Endothelial cell of umbilical vein (primary cell): ENCODE measurements at regions not wholly inside any gene's neighbourhood (a gene's known extent, or its start where the extent isn't known, plus 50 kb on each side); places are given as distances from the start of the nearest gene placed in this dataset.

Source experiments
- BruUV-seq: library from RNA; stranded (reverse); fragments of 400-500 nt; replicated peaks from 2 replicates; lab custom pipeline; 2021; lab: Mats Ljungman, UMichigan
- CTCF ChIA-PET: fragments of 300-600, 350-600 bp; sonication (Branson Sonifier 250); formaldehyde crosslinking; loops from one replicate; lab custom pipeline; 2021; ENCODE audit warnings: antibody characterized with exemption, inconsistent platforms; lab: Charles Lee
- POLR2A ChIA-PET: fragments of 300-600, 350-600 bp; sonication (Branson Sonifier 250); formaldehyde crosslinking; loops from one replicate; lab custom pipeline; 2021; ENCODE audit warnings: antibody characterized with exemption, inconsistent platforms; lab: Charles Lee
- DNase-seq: peaks from one replicate; pipeline ENCODE4 v3.0.0-alpha.2; 2011; ENCODE audit warnings: low read depth, low spot score
- FAIRE-seq: peaks from 2 replicates; lab custom pipeline; 2011; peaks lifted over from hg19 to GRCh38; lab: Jason Lieb, UNC
- H2AFZ ChIP-seq: 2 replicates; pipeline ENCODE4 v1.6.0; 2012; ENCODE audit warnings: low read depth, low read length, control low read depth, inconsistent platforms
- H3K27ac ChIP-seq: 2 replicates; pipeline ENCODE4 v1.5.1; 2011; ENCODE audit warnings: low read depth, mild to moderate bottlenecking, control low read depth, low read length, moderate library complexity; ENCODE audit not compliant: insufficient read depth
- H3K27me3 ChIP-seq, 2 experiments: 2 replicates each; pipeline versions ENCODE4 v1.6.0 to v1.6.1; 2011; ENCODE audit warnings: low read length in 2 of 2, mixed read lengths in 1 of 2; ENCODE audit not compliant: control insufficient read depth in 2 of 2, insufficient read depth in 2 of 2
- H3K36me3 ChIP-seq, 2 experiments: 2 replicates in 1 of 2; 3 replicates in 1 of 2; pipeline ENCODE4 v1.5.1; 2011; ENCODE audit warnings: low read length in 2 of 2, mild to moderate bottlenecking in 1 of 2, moderate library complexity in 1 of 2; ENCODE audit not compliant: control insufficient read depth in 2 of 2, insufficient read depth in 2 of 2; ENCODE audit errors: extremely low read depth in 1 of 2
- H3K4me1 ChIP-seq: 3 replicates; pipeline ENCODE4 v1.5.1; 2011; ENCODE audit warnings: mild to moderate bottlenecking, low read length; ENCODE audit not compliant: control insufficient read depth, insufficient read depth; ENCODE audit errors: extremely low read depth
- H3K4me2 ChIP-seq: 2 replicates; pipeline ENCODE4 v1.6.1; 2011; ENCODE audit warnings: low read length, control low read depth, mixed read lengths; ENCODE audit not compliant: insufficient read depth
- H3K4me3 ChIP-seq, 3 experiments: fragments of 200-600 bp in 1 of 3; sonication (generic), shearing (Covaris generic) in 1 of 3; replicated peaks in 1 of 3; 2 replicates each; pipeline ENCODE4 v1.5.1; 2011 to 2016; ENCODE audit warnings: control low read depth in 3 of 3, low read length in 3 of 3, mild to moderate bottlenecking in 2 of 3, inconsistent platforms in 1 of 3, low read depth in 1 of 3, moderate library complexity in 1 of 3; ENCODE audit not compliant: insufficient read depth in 1 of 3
- H3K79me2 ChIP-seq: 2 replicates; pipeline ENCODE4 v1.6.0; 2012; ENCODE audit warnings: low read length, inconsistent platforms; ENCODE audit not compliant: control insufficient read depth, insufficient read depth
- H3K9ac ChIP-seq: replicated peaks from 2 replicates; pipeline ENCODE3; 2011; ENCODE audit warnings: low read length, control low read depth; ENCODE audit not compliant: insufficient read depth; ENCODE audit errors: extremely low read depth
- H3K9me1 ChIP-seq: replicated peaks from 3 replicates; pipeline ENCODE4 v1.6.0; 2011; ENCODE audit warnings: mild to moderate bottlenecking, low read length; ENCODE audit not compliant: control insufficient read depth, insufficient read depth; ENCODE audit errors: extremely low read depth
- H3K9me3 ChIP-seq: replicated peaks from 2 replicates; pipeline ENCODE4 v1.5.1; 2012; ENCODE audit warnings: low read length, inconsistent platforms; ENCODE audit not compliant: control insufficient read depth, insufficient read depth
- H4K20me1 ChIP-seq: replicated peaks from 2 replicates; pipeline ENCODE3; 2011; ENCODE audit warnings: mild to moderate bottlenecking, low read length; ENCODE audit not compliant: control insufficient read depth, insufficient read depth; ENCODE audit errors: extremely low read depth
- EZH2 ChIP-seq: IDR thresholded peaks from 2 replicates; pipeline ENCODE4 v1.6.1; 2012; ENCODE audit warnings: borderline replicate concordance, low read depth, mild to moderate bottlenecking, moderate library complexity, low read length, inconsistent platforms; ENCODE audit not compliant: severe bottlenecking
- FOS ChIP-seq: IDR thresholded peaks from 2 replicates; pipeline ENCODE4 v1.6.1; 2011; ENCODE audit warnings: mild to moderate bottlenecking, low read length, moderate library complexity, borderline replicate concordance; ENCODE audit not compliant: insufficient read depth
- GATA2 ChIP-seq: IDR thresholded peaks from 2 replicates; pipeline ENCODE4 v1.7.0; 2011; ENCODE audit warnings: low read depth, mild to moderate bottlenecking, moderate library complexity, mixed read lengths, low read length; ENCODE audit not compliant: insufficient read length, insufficient read depth
- JUN ChIP-seq: IDR thresholded peaks from 2 replicates; pipeline ENCODE4 v1.6.1; 2011; ENCODE audit warnings: borderline replicate concordance, low read depth; ENCODE audit not compliant: insufficient read length, insufficient read depth
- MYC ChIP-seq: IDR thresholded peaks from one replicate; pipeline ENCODE4 v1.6.1; 2011; ENCODE audit warnings: mild to moderate bottlenecking, low read depth, low read length
- POLR2A ChIP-seq: IDR thresholded peaks from 2 replicates; pipeline ENCODE4 v1.6.1; 2012; ENCODE audit warnings: low read depth, mild to moderate bottlenecking, control low read depth, low read length
- POLR2AphosphoS5 ChIP-seq: IDR thresholded peaks from 2 replicates; pipeline ENCODE4 v1.6.1; 2012; ENCODE audit warnings: low read depth, mild to moderate bottlenecking, control low read depth, low read length, moderate library complexity; ENCODE audit not compliant: insufficient read depth
- dilution Hi-C: fragments of 300-500 bp; cut with MboI; formaldehyde crosslinking; loops from one replicate; pipeline ENCODE4 v1.15.0; 2019; ENCODE audit warnings: low sequenced_read_pairs; ENCODE audit not compliant: extremely low pct_ligation_motif_present
- intact Hi-C: fragments of 100-400 bp; cut with micrococcal nuclease; formaldehyde crosslinking; loops from one replicate; pipeline ENCODE4 v1.10.0; 2022
- TF ChIP-seq, protein P1 (sequence below), 2 donors: IDR thresholded peaks; 1 replicate in 1 of 2; 2 replicates in 1 of 2; pipeline ENCODE4 v1.5.1; 2011; ENCODE audit warnings: low read length in 2 of 2, mild to moderate bottlenecking in 2 of 2, moderate library complexity in 2 of 2, control low read depth in 1 of 2, inconsistent platforms in 1 of 2, low read depth in 1 of 2; ENCODE audit not compliant: insufficient read depth in 1 of 2; ENCODE audit errors: extremely low read depth in 1 of 2
- TF ChIP-seq, protein P2 (sequence below): IDR thresholded peaks from 2 replicates; pipeline ENCODE4 v1.6.1; 2011; ENCODE audit not compliant: insufficient read depth, insufficient read length

DNA sequence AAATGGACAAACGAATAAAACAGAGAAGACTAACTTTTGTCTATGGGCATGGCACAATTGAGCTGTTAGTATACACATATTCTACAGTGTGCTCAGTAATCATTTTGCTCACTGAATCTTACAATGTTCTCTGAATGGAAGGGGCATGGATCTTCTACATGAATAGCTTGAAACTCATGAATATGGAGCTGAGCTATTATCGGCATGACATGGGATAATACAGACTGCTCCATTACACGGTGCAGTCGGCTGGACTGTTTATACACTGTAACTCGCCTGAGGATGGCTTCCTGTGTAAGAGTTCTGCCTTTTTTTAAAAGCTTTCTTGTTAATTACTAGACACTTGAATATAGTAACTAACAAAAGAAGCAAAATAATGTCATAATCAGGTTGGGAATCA lies 368.5 kb upstream of the MAD2L1 start:
- FAIRE-seq = no peak
- dilution Hi-C loops = no loop called here

More for the DNA sequence above, 368.5 kb upstream of the MAD2L1 start:
- H4K20me1 ChIP-seq = no peaks in the 10 kb centered on the region
- no TSS peak for BruUV-seq
- H3K9ac ChIP-seq = no peak overlapping the region
- intact Hi-C loops = no loop called here
- no peaks in the 10 kb centered on the region for H3K79me2 ChIP-seq
- H3K4me2 ChIP-seq = no peak overlapping the region
- no peaks in the 10 kb centered on the region for H3K9me3 ChIP-seq
- H3K4me1 ChIP-seq = no peaks in the 10 kb centered on the region
- TF ChIP-seq EZH2 (no peak), MYC (no peak), POLR2A (no peak), POLR2AphosphoS5 (no peak), JUN (no peak), GATA2 (no peak), FOS (no peak)
- TF ChIP-seq, protein P1, sequence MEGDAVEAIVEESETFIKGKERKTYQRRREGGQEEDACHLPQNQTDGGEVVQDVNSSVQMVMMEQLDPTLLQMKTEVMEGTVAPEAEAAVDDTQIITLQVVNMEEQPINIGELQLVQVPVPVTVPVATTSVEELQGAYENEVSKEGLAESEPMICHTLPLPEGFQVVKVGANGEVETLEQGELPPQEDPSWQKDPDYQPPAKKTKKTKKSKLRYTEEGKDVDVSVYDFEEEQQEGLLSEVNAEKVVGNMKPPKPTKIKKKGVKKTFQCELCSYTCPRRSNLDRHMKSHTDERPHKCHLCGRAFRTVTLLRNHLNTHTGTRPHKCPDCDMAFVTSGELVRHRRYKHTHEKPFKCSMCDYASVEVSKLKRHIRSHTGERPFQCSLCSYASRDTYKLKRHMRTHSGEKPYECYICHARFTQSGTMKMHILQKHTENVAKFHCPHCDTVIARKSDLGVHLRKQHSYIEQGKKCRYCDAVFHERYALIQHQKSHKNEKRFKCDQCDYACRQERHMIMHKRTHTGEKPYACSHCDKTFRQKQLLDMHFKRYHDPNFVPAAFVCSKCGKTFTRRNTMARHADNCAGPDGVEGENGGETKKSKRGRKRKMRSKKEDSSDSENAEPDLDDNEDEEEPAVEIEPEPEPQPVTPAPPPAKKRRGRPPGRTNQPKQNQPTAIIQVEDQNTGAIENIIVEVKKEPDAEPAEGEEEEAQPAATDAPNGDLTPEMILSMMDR (IDR thresholded peaks at IDR 0.05; ENCODE audit: extremely low read depth in 1 of 2, insufficient read depth in 1 of 2, low read depth in 1 of 2, low read length in 2 of 2) = no peak
- TF ChIP-seq, protein P2, sequence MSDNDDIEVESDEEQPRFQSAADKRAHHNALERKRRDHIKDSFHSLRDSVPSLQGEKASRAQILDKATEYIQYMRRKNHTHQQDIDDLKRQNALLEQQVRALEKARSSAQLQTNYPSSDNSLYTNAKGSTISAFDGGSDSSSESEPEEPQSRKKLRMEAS = no peak
- CTCF ChIA-PET = interaction anchor here (0.6 kb wide), 1 partner anchor 533 kb away, joined by 3 read pairs; no protein-coding TSS in a partner anchor
- H3K4me3 ChIP-seq = no peak overlapping the region
- H3K36me3 ChIP-seq = no peaks in the 10 kb centered on the region
- H3K9me1 ChIP-seq = no peaks in the 10 kb centered on the region
- H3K27me3 ChIP-seq = no peaks in the 10 kb centered on the region
- no peak overlapping the region for H3K27ac ChIP-seq
- POLR2A ChIA-PET = no interaction called here
- no peak for DNase-seq
- no peak overlapping the region for H2AFZ ChIP-seq
